PC-9 (cell line): ENCODE measurements at regions not wholly inside any gene's neighbourhood (a gene's known extent, or its start where the extent isn't known, plus 50 kb on each side); places are given as distances from the start of the nearest gene placed in this dataset.

Experiments
- BruUV-seq: library from RNA; stranded (reverse); fragments of 400-500 nt; replicated peaks from 2 replicates; lab custom pipeline; 2021; lab: Mats Ljungman, UMichigan
- CTCF ChIA-PET: fragments of 300-600 bp; sonication (Branson Sonifier 250); formaldehyde crosslinking; loops from one replicate; lab custom pipeline; 2022; ENCODE audit warnings: antibody characterized with exemption; lab: Charles Lee
- POLR2A ChIA-PET: fragments of 300-600 bp; sonication (Branson Sonifier 250); formaldehyde crosslinking; loops from one replicate; lab custom pipeline; 2022; ENCODE audit warnings: antibody characterized with exemption; ENCODE audit not compliant: unreplicated experiment; lab: Charles Lee
- DNase-seq, 2 experiments: peaks; one replicate each; pipeline versions ENCODE4 v3.0.0 to v3.0.0-alpha.2; 2015 to 2022; ENCODE audit warnings: mixed read lengths in 1 of 2
- H2AFZ ChIP-seq: fragments of 200-600 bp; sonication (generic); 2 replicates; pipeline ENCODE4 v1.8.1; 2017; ENCODE audit warnings: antibody characterized with exemption
- H3F3A ChIP-seq: fragments of 200-600 bp; sonication (generic); 2 replicates; pipeline ENCODE4 v1.8.1; 2017; ENCODE audit warnings: antibody characterized with exemption, mild to moderate bottlenecking, low read depth; ENCODE audit not compliant: insufficient read depth
- H3K27ac ChIP-seq: fragments of 200-600 bp; sonication (generic); 2 replicates; pipeline ENCODE4 v1.6.1; 2016; ENCODE audit warnings: mixed run types
- H3K27me3 ChIP-seq: fragments of 200-600 bp; sonication (generic); 2 replicates; pipeline ENCODE4 v1.6.1; 2016; ENCODE audit warnings: low read depth, mixed run types; ENCODE audit not compliant: insufficient read depth
- H3K36me3 ChIP-seq: fragments of 200-600 bp; sonication (generic); 2 replicates; pipeline ENCODE4 v1.6.1; 2016; ENCODE audit warnings: low read depth, mixed run types
- H3K4me1 ChIP-seq: fragments of 200-600 bp; sonication (generic); replicated peaks from 2 replicates; pipeline ENCODE4 v1.6.1; 2016; ENCODE audit warnings: mixed run types; ENCODE audit not compliant: insufficient read depth
- H3K4me2 ChIP-seq: fragments of 200-600 bp; sonication (generic); 2 replicates; pipeline ENCODE4 v1.6.1; 2017; ENCODE audit warnings: mixed run types
- H3K4me3 ChIP-seq: fragments of 200-600 bp; sonication (generic); 2 replicates; pipeline ENCODE4 v1.6.1; 2016; ENCODE audit warnings: mixed run types
- H3K79me2 ChIP-seq: fragments of 200-600 bp; sonication (generic); 2 replicates; pipeline ENCODE4 v1.6.1; 2017; ENCODE audit warnings: low read depth, mixed run types
- H3K9me2 ChIP-seq: fragments of 200-600 bp; sonication (generic); 2 replicates; pipeline ENCODE4 v1.8.1; 2017; ENCODE audit warnings: mild to moderate bottlenecking; ENCODE audit not compliant: insufficient read depth
- H3K9me3 ChIP-seq: fragments of 200-600 bp; sonication (generic); 2 replicates; pipeline ENCODE4 v1.8.1; 2016; ENCODE audit warnings: low read depth; ENCODE audit not compliant: insufficient read depth
- H4K20me1 ChIP-seq: fragments of 200-600 bp; sonication (generic); 2 replicates; pipeline ENCODE4 v1.8.1; 2017; ENCODE audit not compliant: insufficient read depth
- CTCF ChIP-seq: fragments of 200-600 bp; sonication (generic); conservative IDR thresholded peaks from 2 replicates; pipeline ENCODE4 v1.6.1; 2017; ENCODE audit warnings: mixed run types, antibody characterized with exemption, mild to moderate bottlenecking, moderate library complexity
- EZH2 ChIP-seq: fragments of 200-600 bp; sonication (generic); IDR thresholded peaks from 2 replicates; pipeline ENCODE4 v1.8.0; 2017; ENCODE audit warnings: antibody characterized with exemption, low read depth
- intact Hi-C: fragments of 100-400 bp; cut with micrococcal nuclease; formaldehyde crosslinking; loops from one replicate; pipeline ENCODE4 v1.10.0; 2022; ENCODE audit not compliant: unreplicated experiment

GRCh38 chr7:155984028-155984580, 171.8 kb upstream of the SHH start:
- H3K9me2 ChIP-seq, result no peaks in the 10 kb centered on the region
- no peak for DNase-seq
- POLR2A ChIA-PET, result no interaction called here
- no peak overlapping the region for H2AFZ ChIP-seq
- no peak overlapping the region for H3K4me3 ChIP-seq
- intact Hi-C loops, result no loop called here
- H3K27me3 ChIP-seq, result peaks cover 40% of the 10 kb centered on the region
- H3K79me2 ChIP-seq, result no peaks in the 10 kb centered on the region
- CTCF ChIA-PET, result no interaction called here
- no peaks in the 10 kb centered on the region for H3F3A ChIP-seq
- no peaks in the 10 kb centered on the region for H3K36me3 ChIP-seq
- H3K27ac ChIP-seq, result no peak overlapping the region
- no TSS peak for BruUV-seq
- no peaks in the 10 kb centered on the region for H4K20me1 ChIP-seq
- H3K4me2 ChIP-seq, result no peak overlapping the region
- H3K4me1 ChIP-seq, result no peaks in the 10 kb centered on the region
- no peaks in the 10 kb centered on the region for H3K9me3 ChIP-seq
- no peak for TF ChIP-seq CTCF
- TF ChIP-seq EZH2, result no peak

- intact Hi-C loops, result no loop called here
- POLR2A ChIA-PET, result no interaction called here
- DNase-seq, result no peak
Observed at GRCh38 chr7:155983176-155983815, 171.0 kb upstream of the SHH start.

GRCh38 chr7:155981703-155982102, 169.4 kb upstream of the SHH start:
- DNase-seq, result no peak
- ChIA-PET POLR2A (no interaction called here), CTCF (no interaction called here)
- H3F3A ChIP-seq, result no peaks in the 10 kb centered on the region
- H3K27ac ChIP-seq, result no peak overlapping the region
- no peaks in the 10 kb centered on the region for H4K20me1 ChIP-seq
- peaks cover 50% of the 10 kb centered on the region for H3K27me3 ChIP-seq
- H3K4me1 ChIP-seq, result no peaks in the 10 kb centered on the region
- H2AFZ ChIP-seq, result no peak overlapping the region
- H3K4me2 ChIP-seq, result no peak overlapping the region
- no peaks in the 10 kb centered on the region for H3K9me3 ChIP-seq
- intact Hi-C loops, result no loop called here
- no peak overlapping the region for H3K4me3 ChIP-seq
- no peaks in the 10 kb centered on the region for H3K79me2 ChIP-seq
- H3K36me3 ChIP-seq, result no peaks in the 10 kb centered on the region
- no peaks in the 10 kb centered on the region for H3K9me2 ChIP-seq
- TF ChIP-seq EZH2, result no peak
- no TSS peak for BruUV-seq

More at GRCh38 chr7:155983176-155983815, 171.0 kb upstream of the SHH start:
- Histone ChIP-seq H3K4me3 (no peak overlapping the region), H3F3A (no peaks in the 10 kb centered on the region), H3K36me3 (no peaks in the 10 kb centered on the region), H3K4me2 (no peak overlapping the region), H3K9me3 (no peaks in the 10 kb centered on the region), H2AFZ (no peak overlapping the region), H3K27ac (no peak overlapping the region), H4K20me1 (no peaks in the 10 kb centered on the region), H3K9me2 (no peaks in the 10 kb centered on the region), H3K79me2 (no peaks in the 10 kb centered on the region), H3K4me1 (no peaks in the 10 kb centered on the region), H3K27me3 (peaks cover 49% of the 10 kb centered on the region)
- no TSS peak for BruUV-seq
- TF ChIP-seq CTCF, result no peak
- TF ChIP-seq EZH2, result no peak
- CTCF ChIA-PET, result no interaction called here
